Uterus (tissue), 3 donors: ENCODE measurements at regions not wholly inside any gene's neighbourhood (a gene's known extent, or its start where the extent isn't known, plus 50 kb on each side); places are given as distances from the start of the nearest gene placed in this dataset.

Source experiments
- DNase-seq, 2 donors: peaks; one replicate each; pipeline ENCODE4 v3.0.0-alpha.2; 2019 to 2020
- H3K27ac ChIP-seq, 2 donors: fragments of 200-600 bp; sonication (generic); 1 replicate in 1 of 2; 2 replicates in 1 of 2; pipeline ENCODE4 v1.5.1; 2016 to 2018
- H3K27me3 ChIP-seq, 2 donors: fragments of 200-600 bp; sonication (generic); one replicate each; pipeline ENCODE4 v1.5.1; 2018 to 2019; ENCODE audit warnings: control low read depth in 1 of 2
- H3K36me3 ChIP-seq, 2 donors: fragments of 200-600 bp; sonication (generic); one replicate each; pipeline ENCODE4 v1.5.1; 2019; ENCODE audit warnings: control low read depth in 1 of 2
- H3K4me1 ChIP-seq, 2 donors: fragments of 200-600 bp; sonication (generic); one replicate each; pipeline ENCODE4 v1.5.1; 2018 to 2019; ENCODE audit warnings: control low read depth in 1 of 2
- H3K4me3 ChIP-seq, 2 donors: fragments of 200-600 bp; sonication (generic); 1 replicate in 1 of 2; 2 replicates in 1 of 2; pipeline ENCODE4 v1.5.1; 2018 to 2019; ENCODE audit warnings: mild to moderate bottlenecking in 1 of 2
- H3K9me3 ChIP-seq, 2 donors: fragments of 200-600 bp; sonication (generic); one replicate each; pipeline ENCODE4 v1.5.1; 2019; ENCODE audit warnings: control low read depth in 1 of 2
- POLR2A ChIP-seq, 2 donors: fragments of 450-650 bp; IDR thresholded peaks; one replicate each; pipeline ENCODE4 v1.6.1; 2016; ENCODE audit warnings: antibody characterized with exemption in 2 of 2, mild to moderate bottlenecking in 1 of 2, moderate library complexity in 1 of 2
- intact Hi-C: fragments of 100-400 bp; cut with DNase I; formaldehyde crosslinking; loops from one replicate; pipeline ENCODE4 v1.15.1; 2023; ENCODE audit warnings: low total_unique reads
- TF ChIP-seq, protein P1 (sequence below), 4 experiments: fragments of 200-600 bp in 2 of 4; fragments of 450-650 bp in 2 of 4; sonication (generic) in 2 of 4; IDR thresholded peaks; one replicate each; pipeline ENCODE4 v1.5.1; 2016 to 2019; ENCODE audit warnings: antibody characterized with exemption in 4 of 4, mild to moderate bottlenecking in 2 of 4, moderate library complexity in 1 of 4
- donor health status: DM: yes; HTN: yes; CAD: no.

DNA sequence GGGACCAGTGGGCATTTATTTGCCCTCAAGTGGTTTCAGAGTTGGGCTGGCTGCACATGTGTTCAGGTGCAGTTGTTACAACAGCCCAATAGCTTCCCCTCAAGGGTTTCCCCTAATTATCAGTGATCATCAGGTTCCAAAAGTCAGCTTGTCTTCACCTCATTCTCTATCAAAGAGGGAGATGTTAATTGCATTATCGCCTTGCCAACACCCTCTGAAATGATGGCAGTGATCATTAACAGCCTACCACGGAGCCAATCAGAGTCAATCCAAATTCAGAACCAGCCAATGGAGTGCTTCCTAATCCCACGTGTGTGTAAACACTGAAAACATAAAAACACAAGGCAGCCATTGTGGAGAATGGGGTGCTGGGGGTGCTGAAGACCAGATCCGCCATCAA, 248.4 kb upstream of the ZNF507 start:
- no peaks in the 10 kb centered on the region for H3K4me1 ChIP-seq
- H3K27me3 ChIP-seq = no peaks in the 10 kb centered on the region
- no peak for DNase-seq
- intact Hi-C loops = no loop called here
- no peaks in the 10 kb centered on the region for H3K9me3 ChIP-seq
- H3K36me3 ChIP-seq = no peaks in the 10 kb centered on the region
- TF ChIP-seq POLR2A (IDR thresholded peaks at IDR 0.05) = no peak
- TF ChIP-seq, protein P1, sequence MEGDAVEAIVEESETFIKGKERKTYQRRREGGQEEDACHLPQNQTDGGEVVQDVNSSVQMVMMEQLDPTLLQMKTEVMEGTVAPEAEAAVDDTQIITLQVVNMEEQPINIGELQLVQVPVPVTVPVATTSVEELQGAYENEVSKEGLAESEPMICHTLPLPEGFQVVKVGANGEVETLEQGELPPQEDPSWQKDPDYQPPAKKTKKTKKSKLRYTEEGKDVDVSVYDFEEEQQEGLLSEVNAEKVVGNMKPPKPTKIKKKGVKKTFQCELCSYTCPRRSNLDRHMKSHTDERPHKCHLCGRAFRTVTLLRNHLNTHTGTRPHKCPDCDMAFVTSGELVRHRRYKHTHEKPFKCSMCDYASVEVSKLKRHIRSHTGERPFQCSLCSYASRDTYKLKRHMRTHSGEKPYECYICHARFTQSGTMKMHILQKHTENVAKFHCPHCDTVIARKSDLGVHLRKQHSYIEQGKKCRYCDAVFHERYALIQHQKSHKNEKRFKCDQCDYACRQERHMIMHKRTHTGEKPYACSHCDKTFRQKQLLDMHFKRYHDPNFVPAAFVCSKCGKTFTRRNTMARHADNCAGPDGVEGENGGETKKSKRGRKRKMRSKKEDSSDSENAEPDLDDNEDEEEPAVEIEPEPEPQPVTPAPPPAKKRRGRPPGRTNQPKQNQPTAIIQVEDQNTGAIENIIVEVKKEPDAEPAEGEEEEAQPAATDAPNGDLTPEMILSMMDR (IDR thresholded peaks at IDR 0.05) = no peak
- no peak overlapping the region for H3K27ac ChIP-seq
- no peak overlapping the region for H3K4me3 ChIP-seq

- Histone ChIP-seq H3K27me3 (no peaks in the 10 kb centered on the region), H3K4me1 (no peaks in the 10 kb centered on the region), H3K36me3 (no peaks in the 10 kb centered on the region), H3K27ac (no peak overlapping the region), H3K9me3 (no peaks in the 10 kb centered on the region), H3K4me3 (no peak overlapping the region)
- intact Hi-C loops = no loop called here
- TF ChIP-seq, protein P1 (IDR thresholded peaks at IDR 0.05) = no peak
- TF ChIP-seq POLR2A (IDR thresholded peaks at IDR 0.05) = no peak
- DNase-seq = no peak
Measured at GRCh38 chr19:32097620-32098019, 247.8 kb upstream of the ZNF507 start.

GRCh38 chr19:32098968-32099367, 246.4 kb upstream of the ZNF507 start:
- no peaks in the 10 kb centered on the region for H3K27me3 ChIP-seq
- H3K36me3 ChIP-seq = no peaks in the 10 kb centered on the region
- TF ChIP-seq POLR2A (IDR thresholded peaks at IDR 0.05) = no peak
- TF ChIP-seq, protein P1 (IDR thresholded peaks at IDR 0.05) = no peak
- no peak overlapping the region for H3K27ac ChIP-seq
- H3K4me3 ChIP-seq = no peak overlapping the region
- intact Hi-C loops = no loop called here
- H3K4me1 ChIP-seq = no peaks in the 10 kb centered on the region
- no peak for DNase-seq
- H3K9me3 ChIP-seq = no peaks in the 10 kb centered on the region

GRCh38 chr19:32101206-32101605, 244.2 kb upstream of the ZNF507 start:
- Histone ChIP-seq H3K36me3 (no peaks in the 10 kb centered on the region), H3K27ac (no peak overlapping the region), H3K4me3 (no peak overlapping the region), H3K9me3 (no peaks in the 10 kb centered on the region), H3K4me1 (no peaks in the 10 kb centered on the region), H3K27me3 (no peaks in the 10 kb centered on the region)
- no peak for DNase-seq
- intact Hi-C loops = no loop called here
- TF ChIP-seq, protein P1 (IDR thresholded peaks at IDR 0.05) = no peak
- no peak for TF ChIP-seq POLR2A (IDR thresholded peaks at IDR 0.05)

- Histone ChIP-seq H3K9me3 (no peaks in the 10 kb centered on the region), H3K4me1 (no peaks in the 10 kb centered on the region), H3K4me3 (no peak overlapping the region), H3K36me3 (no peaks in the 10 kb centered on the region), H3K27me3 (no peaks in the 10 kb centered on the region), H3K27ac (no peak overlapping the region)
- TF ChIP-seq, protein P1 (IDR thresholded peaks at IDR 0.05) = no peak
- no peak for TF ChIP-seq POLR2A (IDR thresholded peaks at IDR 0.05)
- intact Hi-C loops = no loop called here
- DNase-seq = no peak
Measured at GRCh38 chr19:32103541-32103940, 241.9 kb upstream of the ZNF507 start.
